Right atrium auricular region (tissue), 2 donors: ENCODE measurements at regions not wholly inside any gene's neighbourhood (a gene's known extent, or its start where the extent isn't known, plus 50 kb on each side); places are given as distances from the start of the nearest gene placed in this dataset.

Experiments used
- DNase-seq: peaks from one replicate; pipeline ENCODE4 v3.0.0-alpha.2; 2019; ENCODE audit warnings: low spot score
- H3K27ac ChIP-seq, 2 donors: fragments of 200-600 bp; sonication (generic); 1 replicate in 1 of 2; 2 replicates in 1 of 2; pipeline ENCODE4 v1.5.1; 2016 to 2019
- H3K27me3 ChIP-seq, 2 donors: fragments of 200-600 bp; sonication (generic); one replicate each; pipeline versions ENCODE4 v1.5.1 to v1.6.0; 2017 to 2019
- H3K36me3 ChIP-seq: fragments of 200-600 bp; sonication (generic); one replicate; pipeline ENCODE4 v1.5.1; 2016
- H3K4me1 ChIP-seq, 2 donors: fragments of 200-600 bp; sonication (generic); one replicate each; pipeline versions ENCODE4 v1.5.1 to v1.6.0; 2017 to 2019
- H3K4me3 ChIP-seq, 2 donors: fragments of 200-600 bp; sonication (generic); 1 replicate in 1 of 2; 2 replicates in 1 of 2; pipeline ENCODE4 v1.5.1; 2017 to 2019; ENCODE audit warnings: mild to moderate bottlenecking in 1 of 2, moderate library complexity in 1 of 2
- H3K9me3 ChIP-seq, 2 donors: fragments of 200-600 bp; sonication (generic); one replicate each; pipeline ENCODE4 v1.5.1; 2019
- TF ChIP-seq, protein P1 (sequence below), 2 donors: fragments of 200-600 bp; sonication (generic); IDR thresholded peaks; one replicate each; pipeline ENCODE4 v1.5.1; 2019; ENCODE audit warnings: antibody characterized with exemption in 2 of 2

GRCh38 chr2:151096235-151096634, 165.4 kb downstream of the RBM43 start:
- Histone ChIP-seq H3K4me3 (no peak overlapping the region), H3K4me1 (no peaks in the 10 kb centered on the region), H3K9me3 (no peaks in the 10 kb centered on the region), H3K27me3 (no peaks in the 10 kb centered on the region), H3K27ac (no peak overlapping the region), H3K36me3 (no peaks in the 10 kb centered on the region)
- no peak for DNase-seq
- TF ChIP-seq, protein P1, sequence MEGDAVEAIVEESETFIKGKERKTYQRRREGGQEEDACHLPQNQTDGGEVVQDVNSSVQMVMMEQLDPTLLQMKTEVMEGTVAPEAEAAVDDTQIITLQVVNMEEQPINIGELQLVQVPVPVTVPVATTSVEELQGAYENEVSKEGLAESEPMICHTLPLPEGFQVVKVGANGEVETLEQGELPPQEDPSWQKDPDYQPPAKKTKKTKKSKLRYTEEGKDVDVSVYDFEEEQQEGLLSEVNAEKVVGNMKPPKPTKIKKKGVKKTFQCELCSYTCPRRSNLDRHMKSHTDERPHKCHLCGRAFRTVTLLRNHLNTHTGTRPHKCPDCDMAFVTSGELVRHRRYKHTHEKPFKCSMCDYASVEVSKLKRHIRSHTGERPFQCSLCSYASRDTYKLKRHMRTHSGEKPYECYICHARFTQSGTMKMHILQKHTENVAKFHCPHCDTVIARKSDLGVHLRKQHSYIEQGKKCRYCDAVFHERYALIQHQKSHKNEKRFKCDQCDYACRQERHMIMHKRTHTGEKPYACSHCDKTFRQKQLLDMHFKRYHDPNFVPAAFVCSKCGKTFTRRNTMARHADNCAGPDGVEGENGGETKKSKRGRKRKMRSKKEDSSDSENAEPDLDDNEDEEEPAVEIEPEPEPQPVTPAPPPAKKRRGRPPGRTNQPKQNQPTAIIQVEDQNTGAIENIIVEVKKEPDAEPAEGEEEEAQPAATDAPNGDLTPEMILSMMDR (IDR thresholded peaks at IDR 0.05): no peak

DNA sequence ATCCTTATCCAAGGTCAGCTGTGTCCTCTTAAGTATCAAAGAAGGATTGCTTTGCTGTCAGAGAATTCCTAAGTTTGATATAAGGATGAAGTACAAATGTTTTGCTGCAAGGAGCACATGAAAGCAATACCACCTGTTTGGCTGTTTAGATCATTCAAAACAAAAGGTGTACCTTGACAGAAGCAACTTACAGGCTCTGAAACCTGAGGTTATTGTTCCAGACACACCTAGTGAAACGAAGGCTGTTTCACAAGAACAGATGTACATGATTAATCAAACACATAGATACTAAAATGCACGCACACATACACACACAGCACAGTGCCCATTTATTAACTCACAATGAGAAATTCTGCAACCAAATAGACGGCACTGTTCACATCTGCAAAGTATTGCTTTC, 166.2 kb downstream of the RBM43 start:
- H3K4me1 ChIP-seq: no peaks in the 10 kb centered on the region
- H3K27me3 ChIP-seq: no peaks in the 10 kb centered on the region
- no peak overlapping the region for H3K27ac ChIP-seq
- no peaks in the 10 kb centered on the region for H3K9me3 ChIP-seq
- H3K4me3 ChIP-seq: no peak overlapping the region
- TF ChIP-seq, protein P1 (IDR thresholded peaks at IDR 0.05): no peak
- DNase-seq: no peak
- no peaks in the 10 kb centered on the region for H3K36me3 ChIP-seq

DNA sequence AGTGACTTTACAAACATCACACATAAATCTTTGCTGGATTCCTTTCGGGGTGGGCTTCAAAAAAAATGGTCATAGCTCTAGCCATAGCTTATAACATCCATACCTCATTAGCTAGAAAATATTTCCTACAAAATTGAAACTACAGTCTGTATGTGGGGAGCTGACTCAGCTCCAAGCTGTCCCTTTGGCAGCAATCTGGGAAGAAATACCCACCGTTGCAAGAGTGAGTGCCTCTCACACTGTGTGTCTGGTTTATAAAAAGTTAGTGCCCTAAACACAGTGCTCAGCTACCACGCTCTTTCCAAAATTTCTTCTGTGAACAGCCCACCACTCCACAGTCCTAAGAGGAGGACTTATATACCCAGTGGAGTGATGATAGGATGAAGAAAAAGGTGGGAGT, 170.1 kb downstream of the RBM43 start:
- no peaks in the 10 kb centered on the region for H3K36me3 ChIP-seq
- TF ChIP-seq, protein P1 (IDR thresholded peaks at IDR 0.05): no peak

GRCh38 chr2:151087377-151087776, 174.3 kb downstream of the RBM43 start:
- Histone ChIP-seq H3K27ac (no peak overlapping the region), H3K36me3 (no peaks in the 10 kb centered on the region), H3K9me3 (no peaks in the 10 kb centered on the region), H3K27me3 (no peaks in the 10 kb centered on the region), H3K4me3 (no peak overlapping the region), H3K4me1 (no peaks in the 10 kb centered on the region)
- DNase-seq: no peak
- TF ChIP-seq, protein P1 (IDR thresholded peaks at IDR 0.05): no peak

More for the DNA sequence above, 170.1 kb downstream of the RBM43 start:
- DNase-seq: no peak
- no peaks in the 10 kb centered on the region for H3K4me1 ChIP-seq
- H3K4me3 ChIP-seq: no peak overlapping the region
- no peak overlapping the region for H3K27ac ChIP-seq
- H3K27me3 ChIP-seq: no peaks in the 10 kb centered on the region
- no peaks in the 10 kb centered on the region for H3K9me3 ChIP-seq

DNA sequence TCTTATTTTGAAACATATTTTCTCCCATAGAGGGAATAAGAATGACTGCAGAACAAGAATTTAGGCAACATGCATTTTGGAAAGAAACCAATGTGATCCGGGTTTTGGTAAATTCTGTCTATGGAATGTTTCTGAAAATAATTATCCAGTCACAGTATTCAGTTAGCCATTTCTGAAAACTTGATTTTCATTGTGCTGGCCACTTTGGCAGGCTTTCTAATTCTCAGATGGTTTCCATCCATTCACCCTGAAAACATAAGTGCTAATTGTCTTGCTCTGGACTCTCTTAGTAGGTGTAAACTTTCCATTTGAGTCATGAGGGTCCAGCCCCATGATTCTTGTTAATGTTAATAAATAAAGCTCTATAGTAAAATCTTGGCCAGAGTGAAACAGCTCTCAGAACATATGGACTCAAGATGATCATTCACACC, 176.5 kb downstream of the RBM43 start:
- Histone ChIP-seq H3K27me3 (no peaks in the 10 kb centered on the region), H3K4me1 (no peaks in the 10 kb centered on the region), H3K9me3 (no peaks in the 10 kb centered on the region), H3K36me3 (no peaks in the 10 kb centered on the region), H3K4me3 (no peak overlapping the region), H3K27ac (no peak overlapping the region)
- DNase-seq: no peak
- TF ChIP-seq, protein P1 (IDR thresholded peaks at IDR 0.05): no peak
